Fibroblast of villous mesenchyme (primary cell): ENCODE measurements at regions not wholly inside any gene's neighbourhood (a gene's known extent, or its start where the extent isn't known, plus 50 kb on each side); places are given as distances from the start of the nearest gene placed in this dataset.

Experiments used
- DNase-seq: peaks from one replicate; pipeline ENCODE4 v3.0.0-alpha.2; 2010; ENCODE audit warnings: low read depth
- H3K4me3 ChIP-seq: 2 replicates; pipeline ENCODE4 v1.5.1; 2011; ENCODE audit warnings: low read depth, mild to moderate bottlenecking, low read length
- TF ChIP-seq, protein P1 (sequence below): IDR thresholded peaks from 2 replicates; pipeline ENCODE4 v1.5.1; 2012; ENCODE audit warnings: low read depth, mild to moderate bottlenecking, low read length; ENCODE audit not compliant: insufficient read depth

DNA sequence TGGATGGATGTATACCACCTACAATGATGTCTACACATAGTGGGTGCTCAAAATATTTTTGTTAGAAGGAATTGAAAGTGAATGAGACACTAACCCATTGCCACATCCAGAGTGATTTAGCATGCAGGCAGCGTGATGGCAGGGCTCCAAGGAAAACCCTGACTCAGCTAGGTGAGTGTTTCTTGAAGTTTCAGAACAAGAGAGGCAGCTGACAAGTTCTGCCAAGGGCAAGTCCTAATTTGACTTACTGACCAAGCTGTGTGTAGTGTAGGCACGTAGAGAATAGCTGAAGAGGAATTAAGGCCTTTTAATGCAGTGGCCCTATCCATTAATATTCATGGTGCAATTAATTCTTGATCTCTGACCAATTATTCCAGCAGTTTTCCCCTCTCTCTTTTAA, 107.8 kb upstream of the ATP10B start:
- no peak overlapping the region for H3K4me3 ChIP-seq
- TF ChIP-seq, protein P1, sequence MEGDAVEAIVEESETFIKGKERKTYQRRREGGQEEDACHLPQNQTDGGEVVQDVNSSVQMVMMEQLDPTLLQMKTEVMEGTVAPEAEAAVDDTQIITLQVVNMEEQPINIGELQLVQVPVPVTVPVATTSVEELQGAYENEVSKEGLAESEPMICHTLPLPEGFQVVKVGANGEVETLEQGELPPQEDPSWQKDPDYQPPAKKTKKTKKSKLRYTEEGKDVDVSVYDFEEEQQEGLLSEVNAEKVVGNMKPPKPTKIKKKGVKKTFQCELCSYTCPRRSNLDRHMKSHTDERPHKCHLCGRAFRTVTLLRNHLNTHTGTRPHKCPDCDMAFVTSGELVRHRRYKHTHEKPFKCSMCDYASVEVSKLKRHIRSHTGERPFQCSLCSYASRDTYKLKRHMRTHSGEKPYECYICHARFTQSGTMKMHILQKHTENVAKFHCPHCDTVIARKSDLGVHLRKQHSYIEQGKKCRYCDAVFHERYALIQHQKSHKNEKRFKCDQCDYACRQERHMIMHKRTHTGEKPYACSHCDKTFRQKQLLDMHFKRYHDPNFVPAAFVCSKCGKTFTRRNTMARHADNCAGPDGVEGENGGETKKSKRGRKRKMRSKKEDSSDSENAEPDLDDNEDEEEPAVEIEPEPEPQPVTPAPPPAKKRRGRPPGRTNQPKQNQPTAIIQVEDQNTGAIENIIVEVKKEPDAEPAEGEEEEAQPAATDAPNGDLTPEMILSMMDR, result no peak
- no peak for DNase-seq

DNA sequence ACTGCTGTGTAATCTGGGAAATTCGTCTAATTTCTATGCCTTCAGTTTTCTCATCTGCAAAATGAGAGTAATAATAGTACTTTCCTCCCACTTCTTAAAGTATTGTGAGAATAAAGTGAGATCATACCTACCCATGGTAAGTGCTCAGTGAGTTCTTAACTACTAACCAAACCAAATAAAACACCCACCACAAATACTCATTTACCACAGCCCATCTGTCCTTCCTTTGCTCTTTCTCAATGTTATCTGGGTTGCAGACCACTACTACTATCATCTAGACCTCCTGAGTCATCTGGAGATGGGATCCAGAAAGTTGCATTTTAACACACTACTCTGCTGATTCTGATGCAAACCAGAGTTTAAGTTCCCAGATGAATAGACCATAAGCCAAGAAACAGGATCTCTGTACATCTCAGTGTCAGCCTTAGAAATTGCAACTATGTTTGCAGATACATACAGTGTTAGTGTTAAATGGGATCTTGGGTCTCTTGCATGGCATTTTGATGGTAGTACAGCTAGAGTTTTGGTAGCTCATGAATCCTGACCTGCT, 105.4 kb upstream of the ATP10B start:
- TF ChIP-seq, protein P1, result no peak
- no peak overlapping the region for H3K4me3 ChIP-seq
- no peak for DNase-seq

DNA sequence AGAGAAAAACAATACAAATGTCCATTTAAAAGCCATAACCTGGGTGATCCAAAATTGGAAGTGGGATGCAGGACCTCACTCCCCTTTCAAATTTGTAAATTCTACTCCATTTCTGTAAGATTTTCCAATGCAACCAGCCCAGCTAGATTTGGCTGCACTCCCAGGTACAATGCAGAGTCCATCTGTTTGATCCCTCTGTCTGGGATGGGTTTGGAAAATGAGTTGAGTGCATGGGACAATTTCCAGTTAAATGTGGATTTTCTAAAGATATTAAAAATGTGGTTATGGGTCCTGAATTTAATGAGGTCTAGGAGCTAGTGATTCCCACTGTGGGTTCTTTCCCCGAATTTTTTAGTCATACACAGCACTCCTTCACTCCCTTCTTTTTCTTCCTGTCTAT, 104.0 kb upstream of the ATP10B start:
- no peak overlapping the region for H3K4me3 ChIP-seq
- TF ChIP-seq, protein P1, result no peak
- DNase-seq, result no peak

DNA sequence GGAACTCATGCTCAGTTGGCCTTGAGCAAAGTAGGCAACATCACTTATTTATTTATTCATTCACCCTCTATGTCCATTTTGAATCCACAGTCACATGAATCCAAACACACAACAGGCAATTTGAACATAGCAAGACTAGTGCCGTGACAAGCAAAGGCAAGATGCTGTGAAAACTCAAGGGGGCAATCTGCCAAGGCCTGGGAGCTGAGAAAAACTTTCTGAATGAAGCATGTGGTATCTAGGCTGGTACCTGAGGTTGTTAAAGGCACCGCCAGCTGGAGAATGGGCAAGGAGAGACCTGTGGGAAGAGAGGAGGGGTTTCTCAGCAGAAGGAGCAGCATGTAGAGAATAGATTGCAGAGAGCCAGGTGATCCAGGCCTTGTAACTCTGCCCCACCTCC, 98.3 kb upstream of the ATP10B start:
- no peak for DNase-seq
- TF ChIP-seq, protein P1, result no peak
- no peak overlapping the region for H3K4me3 ChIP-seq

DNA sequence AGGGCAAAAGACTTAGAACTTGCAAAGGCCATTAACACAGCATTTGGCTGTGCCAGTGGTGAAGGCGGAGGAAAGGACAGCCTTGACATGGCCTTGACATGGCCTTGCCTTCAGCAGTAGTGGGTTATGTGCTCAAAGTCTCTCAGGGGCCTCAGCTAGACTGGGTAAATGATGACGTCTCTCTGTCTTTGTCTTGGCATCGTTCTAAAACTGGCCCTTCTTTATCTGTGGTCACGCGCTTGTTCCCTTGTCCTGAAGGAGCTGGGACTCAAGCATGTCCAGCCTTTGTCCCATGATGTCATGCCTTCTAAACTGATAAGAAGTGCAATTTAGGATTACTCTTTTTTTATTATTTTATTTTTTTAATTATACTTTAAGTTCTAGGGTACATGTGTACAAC, 88.7 kb upstream of the ATP10B start:
- TF ChIP-seq, protein P1, result no peak
- no peak for DNase-seq
- H3K4me3 ChIP-seq, result no peak overlapping the region

DNA sequence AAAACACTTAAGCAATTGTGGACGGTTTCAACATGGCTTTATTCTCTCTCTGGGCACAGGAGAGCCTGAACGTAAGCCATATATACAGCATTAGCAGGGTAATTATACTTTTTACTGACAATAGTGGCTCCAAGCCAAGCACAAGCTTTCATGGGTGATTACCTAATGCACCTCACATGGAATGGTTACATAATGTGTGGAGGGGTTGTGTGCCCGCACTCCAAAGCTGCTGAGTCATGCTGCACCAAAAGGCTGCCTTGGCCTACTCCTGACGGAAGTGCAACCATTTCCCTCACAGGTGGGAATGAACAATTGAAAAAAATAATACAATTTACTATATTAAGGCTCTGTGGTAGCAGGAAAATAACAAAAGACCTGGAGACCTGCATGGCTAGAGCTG, 86.5 kb upstream of the ATP10B start:
- H3K4me3 ChIP-seq, result no peak overlapping the region
- DNase-seq, result no peak
- TF ChIP-seq, protein P1, result no peak

DNA sequence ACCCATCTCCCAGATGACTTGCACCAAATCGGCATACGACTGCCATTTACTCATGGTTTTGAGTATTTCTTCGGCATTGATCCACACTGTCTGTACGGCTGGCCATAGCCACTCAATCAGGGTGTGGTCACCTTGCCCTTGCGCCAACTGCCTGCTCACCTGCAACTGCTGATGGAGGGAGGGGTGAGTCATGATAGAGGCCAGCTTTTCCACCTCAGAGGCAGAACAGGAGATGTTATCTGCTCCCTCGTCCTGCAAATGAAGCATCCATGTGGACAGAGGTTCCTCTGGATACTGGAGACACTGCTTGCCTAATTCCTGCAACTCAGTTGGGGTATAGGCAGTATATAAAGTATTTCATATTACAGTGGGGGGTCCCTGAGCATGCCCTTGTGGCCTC, 85.6 kb upstream of the ATP10B start:
- no peak for DNase-seq
- TF ChIP-seq, protein P1, result no peak
- H3K4me3 ChIP-seq, result no peak overlapping the region
